ENCODE measurements at regions not wholly inside any gene's neighbourhood (a gene's known extent, or its start where the extent isn't known, plus 50 kb on each side); places are given as distances from the start of the nearest gene placed in this dataset.

GRCh38 chr6:105882828-105883227, 203.3 kb upstream of the PRDM1 start:
- TF ChIP-seq CTCF (IDR thresholded peaks at IDR 0.05 in 4 of 5, conservative IDR thresholded peaks at IDR 0.05 in 1 of 5) (no peak), POLR2A (IDR thresholded peaks at IDR 0.05) (no peak)

Data from gastrocnemius medialis (tissue), 4 donors.